CD14-positive monocyte (primary cell): ENCODE measurements at regions not wholly inside any gene's neighbourhood (a gene's known extent, or its start where the extent isn't known, plus 50 kb on each side); places are given as distances from the start of the nearest gene placed in this dataset.

ENCODE experiments used
- DNase-seq, 3 donors: peaks; one replicate each; pipeline ENCODE4 v3.0.0-alpha.2; 2011 to 2022
- H2AFZ ChIP-seq: 2 replicates; pipeline ENCODE4 v1.6.0; 2012; ENCODE audit warnings: mild to moderate bottlenecking, low read depth, low read length, inconsistent platforms; ENCODE audit not compliant: insufficient read depth, poor library complexity, severe bottlenecking
- H3K27ac ChIP-seq, 2 donors: 1 replicate in 1 of 2; 2 replicates in 1 of 2; pipeline ENCODE4 v1.5.1; 2012 to 2013; ENCODE audit warnings: low read length in 2 of 2, control low read depth in 1 of 2, inconsistent platforms in 1 of 2, low read depth in 1 of 2, mild to moderate bottlenecking in 1 of 2
- H3K27me3 ChIP-seq, 2 donors: one replicate each; pipeline versions ENCODE4 v1.6.0 to v1.6.1; 2011 to 2013; ENCODE audit warnings: low read length in 2 of 2; ENCODE audit not compliant: control insufficient read depth in 2 of 2, insufficient read depth in 2 of 2
- H3K36me3 ChIP-seq, 2 donors: replicated peaks in 1 of 2; 1 replicate in 1 of 2; 2 replicates in 1 of 2; pipeline versions ENCODE4 v1.5.1 to v1.6.1; 2012 to 2013; ENCODE audit warnings: low read length in 2 of 2, control low read depth in 1 of 2, inconsistent platforms in 1 of 2, mild to moderate bottlenecking in 1 of 2; ENCODE audit not compliant: insufficient read depth in 2 of 2, control insufficient read depth in 1 of 2
- H3K4me1 ChIP-seq, 2 donors: 1 replicate in 1 of 2; 2 replicates in 1 of 2; pipeline versions ENCODE4 v1.5.1 to v1.6.1; 2012 to 2013; ENCODE audit warnings: low read length in 2 of 2, control low read depth in 1 of 2, inconsistent platforms in 1 of 2, mild to moderate bottlenecking in 1 of 2, moderate library complexity in 1 of 2; ENCODE audit not compliant: insufficient read depth in 2 of 2, control insufficient read depth in 1 of 2
- H3K4me2 ChIP-seq: replicated peaks from 2 replicates; pipeline ENCODE3; 2012; ENCODE audit warnings: low read length, moderate library complexity, mild to moderate bottlenecking; ENCODE audit not compliant: poor library complexity, severe bottlenecking; ENCODE audit errors: extremely low read depth
- H3K4me3 ChIP-seq, 3 experiments: fragments of 200-600 bp in 1 of 3; sonication (generic) in 1 of 3; replicated peaks in 1 of 3; 1 replicate in 2 of 3; 2 replicates in 1 of 3; pipeline ENCODE4 v1.5.1; 2011 to 2013; ENCODE audit warnings: low read length in 3 of 3, mild to moderate bottlenecking in 3 of 3, control low read depth in 2 of 3, low read depth in 2 of 3, inconsistent platforms in 1 of 3, moderate library complexity in 1 of 3
- H3K79me2 ChIP-seq: 2 replicates; pipeline ENCODE4 v1.6.0; 2012; ENCODE audit warnings: mild to moderate bottlenecking, control low read depth, inconsistent platforms, low read length, moderate library complexity; ENCODE audit not compliant: insufficient read depth
- H3K9ac ChIP-seq: 2 replicates; pipeline ENCODE4 v1.6.0; 2017; ENCODE audit warnings: low read length, mild to moderate bottlenecking; ENCODE audit not compliant: insufficient read depth, poor library complexity, severe bottlenecking
- H3K9me3 ChIP-seq, 2 donors: replicated peaks in 1 of 2; 1 replicate in 1 of 2; 2 replicates in 1 of 2; pipeline versions ENCODE4 v1.5.1 to v1.6.1; 2012 to 2013; ENCODE audit warnings: low read length in 2 of 2, control low read depth in 1 of 2; ENCODE audit not compliant: control insufficient read depth in 1 of 2, insufficient read depth in 1 of 2
- H4K20me1 ChIP-seq: 2 replicates; pipeline ENCODE4 v1.6.0; 2012; ENCODE audit warnings: mild to moderate bottlenecking, low read length, control low read depth, moderate library complexity; ENCODE audit not compliant: insufficient read depth
- H3K27ac Mint-ChIP-seq, 7 donors: one replicate each; pipeline ENCODE4 v1.8.0; 2020; ENCODE audit warnings: mild to moderate bottlenecking in 7 of 7, mixed read lengths in 7 of 7, moderate library complexity in 6 of 7, inconsistent platforms in 2 of 7
- H3K27me3 Mint-ChIP-seq, 3 donors: one replicate each; pipeline ENCODE4 v1.8.0; 2021 to 2022; ENCODE audit warnings: low read depth in 3 of 3, mild to moderate bottlenecking in 3 of 3, mixed read lengths in 3 of 3, moderate library complexity in 3 of 3, inconsistent platforms in 1 of 3
- H3K36me3 Mint-ChIP-seq, 2 donors: one replicate each; pipeline ENCODE4 v1.8.0; 2020; ENCODE audit warnings: mixed read lengths in 2 of 2, inconsistent platforms in 1 of 2, mild to moderate bottlenecking in 1 of 2
- H3K4me1 Mint-ChIP-seq: one replicate; pipeline ENCODE4 v1.8.0; 2020; ENCODE audit warnings: mild to moderate bottlenecking, mixed read lengths
- H3K4me3 Mint-ChIP-seq, 2 donors: one replicate each; pipeline ENCODE4 v1.8.0; 2020; ENCODE audit warnings: mild to moderate bottlenecking in 2 of 2, mixed read lengths in 2 of 2, moderate library complexity in 1 of 2
- H3K9me3 Mint-ChIP-seq, 7 donors: one replicate each; pipeline ENCODE4 v1.8.0; 2020 to 2022; ENCODE audit warnings: mixed read lengths in 7 of 7, mild to moderate bottlenecking in 6 of 7, moderate library complexity in 6 of 7, inconsistent platforms in 2 of 7
- WGBS: methylation state at CpG from one replicate; pipeline ENCODE4 v1.1.5; 2013; ENCODE audit warnings: missing lambda C conversion rate; ENCODE audit not compliant: insufficient coverage; 5-methylcytosine and 5-hydroxymethylcytosine counted together
- intact Hi-C, 2 donors: fragments of 100-400 bp; cut with micrococcal nuclease; formaldehyde crosslinking; loops; one replicate each; pipeline versions ENCODE4 v1.15.0 to v1.15.1; 2023
- TF ChIP-seq, protein P1 (sequence below): fragments of 200-600 bp; IDR thresholded peaks from one replicate; pipeline ENCODE4 v1.8.0; 2022; ENCODE audit warnings: antibody characterized with exemption, mild to moderate bottlenecking

DNA sequence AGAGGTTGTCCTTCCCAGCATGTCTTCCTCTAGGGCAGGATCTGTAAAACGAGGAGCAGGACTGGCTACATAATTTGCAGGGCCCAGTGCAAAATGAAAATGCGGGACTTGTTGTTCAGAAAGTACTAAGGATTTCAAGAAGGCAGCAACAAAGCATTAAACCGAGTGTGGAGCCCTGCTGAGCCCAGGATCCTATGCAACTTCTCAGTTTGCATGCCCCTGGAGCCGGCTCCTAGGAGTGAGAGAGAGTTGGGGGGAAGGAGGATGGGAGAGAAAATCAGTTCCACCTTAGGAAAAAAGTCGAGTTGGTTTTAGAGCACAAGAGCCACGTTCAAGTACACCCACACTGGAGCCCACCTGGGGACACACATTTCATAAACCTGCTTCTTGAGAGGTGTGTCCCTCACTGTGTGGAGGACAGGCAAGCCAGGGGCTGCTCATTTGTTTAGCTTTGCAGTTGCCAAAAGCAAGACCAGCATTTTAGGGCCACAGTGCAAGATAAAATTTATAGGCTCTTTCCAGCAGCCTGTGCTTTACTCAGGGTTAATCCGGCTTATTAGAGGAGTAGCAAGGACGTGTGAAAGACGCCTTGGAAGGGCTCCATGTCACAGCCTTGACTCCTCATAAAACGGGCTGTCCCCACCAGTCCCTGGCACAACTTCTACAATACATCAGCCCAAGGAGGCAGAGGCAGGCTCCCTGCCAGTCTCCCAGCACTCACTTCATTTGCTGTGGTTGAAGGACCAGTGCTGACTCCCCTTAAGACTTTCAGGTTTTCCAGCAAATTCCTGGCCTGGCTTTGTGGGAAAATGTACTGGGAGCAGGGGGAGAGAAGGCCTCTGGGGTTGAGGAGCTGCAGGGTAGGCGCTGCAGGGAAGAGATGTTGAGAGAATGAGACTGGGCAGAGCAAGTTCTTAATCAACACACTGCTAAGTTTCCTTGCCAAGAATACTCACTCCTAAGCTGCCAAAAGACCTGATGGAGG lies 159.7 kb upstream of the SEMA6A start:
- H3K27me3 ChIP-seq, result no peaks in the 10 kb centered on the region
- H3K9me3 ChIP-seq, result no peaks in the 10 kb centered on the region
- H3K36me3 ChIP-seq, result no peaks in the 10 kb centered on the region
- H2AFZ ChIP-seq, result no peak overlapping the region
- no peaks in the 10 kb centered on the region for H3K36me3 Mint-ChIP-seq
- no peak for DNase-seq
- no peaks in the 10 kb centered on the region for H3K4me1 ChIP-seq
- H3K9ac ChIP-seq, result no peak overlapping the region
- no peak overlapping the region for H3K4me3 Mint-ChIP-seq
- no peaks in the 10 kb centered on the region for H4K20me1 ChIP-seq
- peaks cover 0 to 6% (median 4%) of the 10 kb centered on the region in 7 donors for H3K9me3 Mint-ChIP-seq
- H3K4me1 Mint-ChIP-seq, result no peaks in the 10 kb centered on the region
- no peaks in the 10 kb centered on the region for H3K79me2 ChIP-seq
- intact Hi-C loops, result no loop called here
- no peak overlapping the region for H3K4me3 ChIP-seq
- TF ChIP-seq, protein P1, sequence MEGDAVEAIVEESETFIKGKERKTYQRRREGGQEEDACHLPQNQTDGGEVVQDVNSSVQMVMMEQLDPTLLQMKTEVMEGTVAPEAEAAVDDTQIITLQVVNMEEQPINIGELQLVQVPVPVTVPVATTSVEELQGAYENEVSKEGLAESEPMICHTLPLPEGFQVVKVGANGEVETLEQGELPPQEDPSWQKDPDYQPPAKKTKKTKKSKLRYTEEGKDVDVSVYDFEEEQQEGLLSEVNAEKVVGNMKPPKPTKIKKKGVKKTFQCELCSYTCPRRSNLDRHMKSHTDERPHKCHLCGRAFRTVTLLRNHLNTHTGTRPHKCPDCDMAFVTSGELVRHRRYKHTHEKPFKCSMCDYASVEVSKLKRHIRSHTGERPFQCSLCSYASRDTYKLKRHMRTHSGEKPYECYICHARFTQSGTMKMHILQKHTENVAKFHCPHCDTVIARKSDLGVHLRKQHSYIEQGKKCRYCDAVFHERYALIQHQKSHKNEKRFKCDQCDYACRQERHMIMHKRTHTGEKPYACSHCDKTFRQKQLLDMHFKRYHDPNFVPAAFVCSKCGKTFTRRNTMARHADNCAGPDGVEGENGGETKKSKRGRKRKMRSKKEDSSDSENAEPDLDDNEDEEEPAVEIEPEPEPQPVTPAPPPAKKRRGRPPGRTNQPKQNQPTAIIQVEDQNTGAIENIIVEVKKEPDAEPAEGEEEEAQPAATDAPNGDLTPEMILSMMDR, result no peak
- H3K27ac Mint-ChIP-seq, result no peak overlapping the region
- H3K27ac ChIP-seq, result no peak overlapping the region
- no peak overlapping the region for H3K4me2 ChIP-seq
- WGBS, result 76% methylated on average over 6 of the region's 11 CpGs
- peaks cover 0 to 2% (median 0%) of the 10 kb centered on the region in 3 donors for H3K27me3 Mint-ChIP-seq

DNA sequence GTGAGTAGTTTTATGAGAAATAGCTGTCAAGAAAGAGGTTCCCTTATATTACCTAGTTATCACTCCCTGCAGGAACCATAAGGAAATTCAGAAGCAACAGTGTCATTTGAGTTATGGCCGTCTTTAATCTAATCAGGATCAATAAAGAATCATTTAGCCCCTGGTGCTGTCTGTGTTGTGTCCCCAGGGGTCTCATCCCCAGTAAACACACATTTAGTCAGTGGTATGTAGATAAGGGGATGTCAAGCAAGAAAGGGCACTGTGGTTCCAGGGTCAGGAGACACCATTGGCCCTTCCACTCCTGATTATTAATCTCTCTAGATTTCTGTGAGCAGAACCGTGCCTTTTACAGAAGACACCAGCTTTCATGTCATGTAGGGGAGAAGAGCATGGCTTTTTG lies 158.0 kb upstream of the SEMA6A start:
- Mint-ChIP-seq H3K27ac (no peak overlapping the region), H3K4me1 (no peaks in the 10 kb centered on the region), H3K36me3 (no peaks in the 10 kb centered on the region), H3K4me3 (no peak overlapping the region), H3K9me3 (peaks cover 0 to 5% (median 0%) of the 10 kb centered on the region in 7 donors), H3K27me3 (peaks cover 0 to 2% (median 0%) of the 10 kb centered on the region in 3 donors)
- Histone ChIP-seq H3K27ac (no peak overlapping the region), H3K9ac (no peak overlapping the region), H2AFZ (no peak overlapping the region), H3K4me1 (no peaks in the 10 kb centered on the region), H3K4me2 (no peak overlapping the region), H3K4me3 (no peak overlapping the region), H3K36me3 (no peaks in the 10 kb centered on the region), H4K20me1 (no peaks in the 10 kb centered on the region), H3K9me3 (no peaks in the 10 kb centered on the region), H3K79me2 (no peaks in the 10 kb centered on the region), H3K27me3 (no peaks in the 10 kb centered on the region)
- no peak for DNase-seq
- no CpG with 5 or more reads among the region's 2 CpGs for WGBS
- TF ChIP-seq, protein P1, result no peak
- intact Hi-C loops, result no loop called here
